Caco-2 (cell line): ENCODE measurements at regions not wholly inside any gene's neighbourhood (a gene's known extent, or its start where the extent isn't known, plus 50 kb on each side); places are given as distances from the start of the nearest gene placed in this dataset.

Source experiments
- BruUV-seq: library from RNA; stranded (reverse); fragments of 400-500 nt; replicated peaks from 2 replicates; lab custom pipeline; 2021; lab: Mats Ljungman, UMichigan
- CTCF ChIA-PET: fragments of 300-600 bp; sonication (Branson Sonifier 250); formaldehyde crosslinking; loops from one replicate; lab custom pipeline; 2022; ENCODE audit warnings: antibody characterized with exemption; lab: Charles Lee
- POLR2A ChIA-PET: fragments of 300-600 bp; sonication (Branson Sonifier 250); formaldehyde crosslinking; loops from one replicate; lab custom pipeline; 2022; ENCODE audit warnings: antibody characterized with exemption; lab: Charles Lee
- DNase-seq, 2 experiments: peaks; one replicate each; pipeline versions ENCODE4 v3.0.0 to v3.0.0-alpha.2; 2020 to 2022
- H3K27me3 ChIP-seq: replicated peaks from 2 replicates; pipeline ENCODE4 v1.6.0; 2011; ENCODE audit warnings: low read length; ENCODE audit not compliant: control insufficient read depth, insufficient read depth
- H3K36me3 ChIP-seq: 2 replicates; pipeline ENCODE4 v1.5.1; 2011; ENCODE audit warnings: low read length; ENCODE audit not compliant: control insufficient read depth, insufficient read depth
- H3K4me1 ChIP-seq: fragments of 250-450 bp; sonication (Bioruptor Pico); 2 replicates; pipeline ENCODE4 v1.5.1; 2020; ENCODE audit warnings: mild to moderate bottlenecking
- H3K4me3 ChIP-seq: 2 replicates; pipeline ENCODE4 v1.5.1; 2011; ENCODE audit warnings: low read depth, mild to moderate bottlenecking, control low read depth, low read length
- H3K9me3 ChIP-seq: fragments of 250-450 bp; sonication (Bioruptor Pico); 2 replicates; pipeline ENCODE4 v1.5.1; 2020; ENCODE audit warnings: mild to moderate bottlenecking, moderate library complexity
- H3K27ac Mint-ChIP-seq: one replicate; pipeline ENCODE4 v1.8.0; 2022; ENCODE audit warnings: mixed read lengths; ENCODE audit not compliant: unreplicated experiment
- H3K27me3 Mint-ChIP-seq: one replicate; pipeline ENCODE4 v1.8.0; 2022; ENCODE audit warnings: mixed read lengths; ENCODE audit not compliant: insufficient read depth, unreplicated experiment
- H3K36me3 Mint-ChIP-seq: one replicate; pipeline ENCODE4 v1.8.0; 2022; ENCODE audit warnings: mild to moderate bottlenecking, mixed read lengths; ENCODE audit not compliant: insufficient read depth, unreplicated experiment
- H3K4me1 Mint-ChIP-seq: one replicate; pipeline ENCODE4 v1.8.0; 2022; ENCODE audit warnings: low read depth, mixed read lengths; ENCODE audit not compliant: unreplicated experiment
- H3K4me3 Mint-ChIP-seq: one replicate; pipeline ENCODE4 v1.8.0; 2022; ENCODE audit warnings: mild to moderate bottlenecking, moderate library complexity, mixed read lengths; ENCODE audit not compliant: unreplicated experiment
- H3K9me3 Mint-ChIP-seq: one replicate; pipeline ENCODE4 v1.8.0; 2022; ENCODE audit warnings: mixed read lengths; ENCODE audit not compliant: unreplicated experiment
- intact Hi-C: fragments of 100-400 bp; cut with micrococcal nuclease; formaldehyde crosslinking; loops from one replicate; pipeline ENCODE4 v1.10.0; 2022; ENCODE audit not compliant: unreplicated experiment
- TF ChIP-seq, protein P1 (sequence below), 2 experiments: fragments of 200-600 bp in 1 of 2; IDR thresholded peaks; 1 replicate in 1 of 2; 2 replicates in 1 of 2; pipeline versions ENCODE4 v1.5.1 to v1.8.0; 2011 to 2022; ENCODE audit warnings: antibody characterized with exemption in 1 of 2, control low read depth in 1 of 2, inconsistent platforms in 1 of 2, low read depth in 1 of 2, low read length in 1 of 2, mild to moderate bottlenecking in 1 of 2, moderate library complexity in 1 of 2; ENCODE audit not compliant: insufficient read depth in 1 of 2, severe bottlenecking in 1 of 2, unreplicated experiment in 1 of 2

DNA sequence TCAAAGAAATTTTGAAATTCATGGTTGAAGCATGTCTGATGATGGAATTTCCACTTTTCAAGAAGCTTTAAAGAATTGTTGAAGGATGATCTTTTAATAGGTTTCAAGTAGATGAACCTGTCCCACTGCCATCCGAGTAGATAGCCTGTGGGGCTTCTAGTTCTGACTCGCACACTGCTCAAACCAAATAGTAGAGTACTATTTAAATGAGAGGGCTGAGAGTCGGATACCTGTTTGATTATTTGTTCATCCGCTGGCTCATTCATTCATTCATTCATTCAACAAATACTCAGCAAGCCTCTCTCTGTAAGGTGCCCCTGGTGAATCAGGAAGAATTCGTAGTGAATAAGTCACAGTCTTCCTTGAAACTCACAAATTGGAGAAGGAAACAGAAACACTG lies 108.2 kb upstream of the IRX5 start:
- DNase-seq, result no peak
- Histone ChIP-seq H3K36me3 (no peaks in the 10 kb centered on the region), H3K27me3 (no peaks in the 10 kb centered on the region), H3K4me1 (peaks cover 10% of the 10 kb centered on the region), H3K9me3 (no peaks in the 10 kb centered on the region), H3K4me3 (no peak overlapping the region)
- intact Hi-C loops, result no loop called here
- TF ChIP-seq, protein P1, sequence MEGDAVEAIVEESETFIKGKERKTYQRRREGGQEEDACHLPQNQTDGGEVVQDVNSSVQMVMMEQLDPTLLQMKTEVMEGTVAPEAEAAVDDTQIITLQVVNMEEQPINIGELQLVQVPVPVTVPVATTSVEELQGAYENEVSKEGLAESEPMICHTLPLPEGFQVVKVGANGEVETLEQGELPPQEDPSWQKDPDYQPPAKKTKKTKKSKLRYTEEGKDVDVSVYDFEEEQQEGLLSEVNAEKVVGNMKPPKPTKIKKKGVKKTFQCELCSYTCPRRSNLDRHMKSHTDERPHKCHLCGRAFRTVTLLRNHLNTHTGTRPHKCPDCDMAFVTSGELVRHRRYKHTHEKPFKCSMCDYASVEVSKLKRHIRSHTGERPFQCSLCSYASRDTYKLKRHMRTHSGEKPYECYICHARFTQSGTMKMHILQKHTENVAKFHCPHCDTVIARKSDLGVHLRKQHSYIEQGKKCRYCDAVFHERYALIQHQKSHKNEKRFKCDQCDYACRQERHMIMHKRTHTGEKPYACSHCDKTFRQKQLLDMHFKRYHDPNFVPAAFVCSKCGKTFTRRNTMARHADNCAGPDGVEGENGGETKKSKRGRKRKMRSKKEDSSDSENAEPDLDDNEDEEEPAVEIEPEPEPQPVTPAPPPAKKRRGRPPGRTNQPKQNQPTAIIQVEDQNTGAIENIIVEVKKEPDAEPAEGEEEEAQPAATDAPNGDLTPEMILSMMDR (IDR thresholded peaks at IDR 0.05; ENCODE audit: insufficient read depth in 1 of 2, low read depth in 1 of 2, low read length in 1 of 2, severe bottlenecking in 1 of 2, unreplicated experiment in 1 of 2), result no peak
- Mint-ChIP-seq H3K36me3 (no peaks in the 10 kb centered on the region), H3K4me3 (no peak overlapping the region), H3K27ac (no peak overlapping the region), H3K4me1 (peaks cover 11% of the 10 kb centered on the region), H3K27me3 (no peaks in the 10 kb centered on the region), H3K9me3 (no peaks in the 10 kb centered on the region)
- CTCF ChIA-PET, result no interaction called here
- POLR2A ChIA-PET, result no interaction called here
- BruUV-seq, result no TSS peak

DNA sequence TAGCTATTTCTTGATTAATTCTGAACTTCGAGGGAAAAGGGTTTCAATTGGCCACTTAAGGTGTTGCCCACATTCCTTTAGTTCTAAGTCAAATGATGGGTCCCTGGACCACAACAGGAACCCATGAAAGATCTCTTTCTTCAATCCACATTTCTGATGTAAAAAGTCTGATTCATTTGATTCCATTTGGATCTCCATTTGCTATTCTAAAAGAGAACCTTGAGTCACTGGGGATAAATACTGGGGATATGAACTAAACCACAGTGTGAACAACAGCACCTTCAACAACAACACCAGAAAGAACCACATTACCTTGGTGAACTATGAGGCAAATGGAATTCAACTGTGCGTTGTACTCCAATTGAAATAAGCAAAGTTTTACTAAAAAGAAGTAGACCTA lies 108.9 kb upstream of the IRX5 start:
- Mint-ChIP-seq H3K9me3 (no peaks in the 10 kb centered on the region), H3K4me3 (no peak overlapping the region), H3K4me1 (peaks cover 16% of the 10 kb centered on the region), H3K27me3 (no peaks in the 10 kb centered on the region), H3K36me3 (no peaks in the 10 kb centered on the region), H3K27ac (no peak overlapping the region)
- Histone ChIP-seq H3K36me3 (no peaks in the 10 kb centered on the region), H3K4me3 (no peak overlapping the region), H3K4me1 (peaks cover 10% of the 10 kb centered on the region), H3K27me3 (no peaks in the 10 kb centered on the region), H3K9me3 (no peaks in the 10 kb centered on the region)
- POLR2A ChIA-PET, result no interaction called here
- TF ChIP-seq, protein P1 (IDR thresholded peaks at IDR 0.05; ENCODE audit: insufficient read depth in 1 of 2, low read depth in 1 of 2, low read length in 1 of 2, severe bottlenecking in 1 of 2, unreplicated experiment in 1 of 2), result no peak
- BruUV-seq, result no TSS peak
- DNase-seq, result no peak
- intact Hi-C loops, result no loop called here
- CTCF ChIA-PET, result interaction anchor here (0.6 kb wide), 1 partner anchor 277 kb away, joined by 3 read pairs; no protein-coding TSS in a partner anchor

DNA sequence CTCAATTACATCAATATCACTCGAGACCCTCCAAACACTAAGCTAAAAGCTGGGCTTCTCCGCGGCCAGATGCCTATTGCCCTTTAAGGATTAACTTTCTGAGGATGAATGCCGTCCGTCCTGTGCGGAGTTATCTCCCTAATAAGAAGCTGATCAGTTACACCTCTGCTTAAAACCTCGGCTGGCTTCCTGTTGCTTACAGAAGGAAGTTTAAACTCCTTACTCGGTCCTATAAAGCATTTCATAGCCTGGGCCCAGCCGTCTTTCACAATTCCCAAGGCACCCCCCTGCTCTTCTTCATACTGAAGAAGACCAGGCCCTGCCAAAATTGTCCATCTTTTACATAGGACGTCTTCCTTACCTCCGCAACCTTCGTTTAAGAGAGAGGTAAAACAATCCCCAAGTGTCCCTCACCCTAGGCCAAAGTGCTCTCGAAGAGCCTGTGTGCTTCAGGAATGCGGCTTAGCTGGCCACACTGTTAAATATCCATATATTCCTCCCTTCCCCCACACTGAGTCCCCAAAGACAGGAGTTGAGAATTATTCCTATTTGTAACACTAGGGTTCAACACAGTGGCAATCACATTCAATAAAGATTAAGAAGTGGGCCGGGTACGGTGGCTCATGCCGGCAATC lies 112.6 kb upstream of the IRX5 start:
- no peaks in the 10 kb centered on the region for H3K9me3 ChIP-seq
- TF ChIP-seq, protein P1 (IDR thresholded peaks at IDR 0.05; ENCODE audit: insufficient read depth in 1 of 2, low read depth in 1 of 2, low read length in 1 of 2, severe bottlenecking in 1 of 2, unreplicated experiment in 1 of 2), result no peak
- no peak overlapping the region for H3K4me3 ChIP-seq
- H3K9me3 Mint-ChIP-seq, result no peaks in the 10 kb centered on the region
- BruUV-seq, result no TSS peak
- intact Hi-C loops, result loop anchor here (5.0 to 10.0 kb wide), 6 partner anchors 109 to 1043 kb away; partner anchors contain the start of gene IRX3
- no peaks in the 10 kb centered on the region for H3K36me3 Mint-ChIP-seq
- H3K27me3 ChIP-seq, result no peaks in the 10 kb centered on the region
- H3K27ac Mint-ChIP-seq, result peak overlapping the region; percentile 82
- ChIA-PET CTCF (interaction anchor here (0.6 kb wide), 1 partner anchor 280 kb away, joined by 3 read pairs; no protein-coding TSS in a partner anchor), POLR2A (interaction anchor here (1.5 kb wide), 1 partner anchor 113 kb away, joined by 5 read pairs; the partner anchor contains the start of gene IRX5)
- no peak for DNase-seq
- peaks cover 17% of the 10 kb centered on the region for H3K4me1 Mint-ChIP-seq
- H3K27me3 Mint-ChIP-seq, result no peaks in the 10 kb centered on the region
- peaks cover 16% of the 10 kb centered on the region for H3K4me1 ChIP-seq
- H3K36me3 ChIP-seq, result no peaks in the 10 kb centered on the region
- H3K4me3 Mint-ChIP-seq, result no peak overlapping the region
